Natural killer cell (primary cell): ENCODE measurements at regions not wholly inside any gene's neighbourhood (a gene's known extent, or its start where the extent isn't known, plus 50 kb on each side); places are given as distances from the start of the nearest gene placed in this dataset.
"Not testable (repeated sequence)": the region's sequence is repeated elsewhere in the genome, so short reads cannot be mapped to it uniquely, and the experiment has no call there.

Source experiments
- ATAC-seq, 3 donors: fragments of 150-1000 bp in 2 of 3; fragments of 200-7000 bp in 1 of 3; cut with Tn5 transposase; 1 replicate in 1 of 3; 2 replicates in 2 of 3; pipeline ENCODE4 v1.10.0; 2021; ENCODE audit warnings: mild to moderate bottlenecking in 2 of 3, moderate library complexity in 2 of 3
- DNase-seq, 2 donors: peaks; one replicate each; pipeline versions ENCODE4 v3.0.0 to v3.0.0-alpha.2; 2013 to 2021; ENCODE audit warnings: mixed read lengths in 1 of 2
- H3K27ac ChIP-seq: one replicate; pipeline ENCODE4 v1.5.1; 2013; ENCODE audit warnings: mild to moderate bottlenecking, low read length
- H3K27me3 ChIP-seq: one replicate; pipeline ENCODE4 v1.6.1; 2013; ENCODE audit warnings: low read length; ENCODE audit not compliant: control insufficient read depth, insufficient read depth
- H3K36me3 ChIP-seq: one replicate; pipeline ENCODE4 v1.6.1; 2013; ENCODE audit warnings: low read length; ENCODE audit not compliant: control insufficient read depth, insufficient read depth
- H3K4me1 ChIP-seq: one replicate; pipeline ENCODE4 v1.6.1; 2013; ENCODE audit warnings: low read length; ENCODE audit not compliant: control insufficient read depth, insufficient read depth
- H3K4me3 ChIP-seq: one replicate; pipeline ENCODE4 v1.5.1; 2013; ENCODE audit warnings: low read length
- H3K9me3 ChIP-seq: one replicate; pipeline ENCODE4 v1.6.1; 2013; ENCODE audit warnings: low read length; ENCODE audit not compliant: control insufficient read depth, insufficient read depth
- H3K27ac Mint-ChIP-seq, 2 donors: one replicate each; pipeline ENCODE4 v1.8.0; 2022; ENCODE audit warnings: mild to moderate bottlenecking in 2 of 2, mixed read lengths in 2 of 2, moderate library complexity in 1 of 2
- H3K27me3 Mint-ChIP-seq, 2 donors: one replicate each; pipeline ENCODE4 v1.8.0; 2022; ENCODE audit warnings: low read depth in 2 of 2, mixed read lengths in 2 of 2
- H3K36me3 Mint-ChIP-seq: one replicate; pipeline ENCODE4 v1.8.0; 2022; ENCODE audit warnings: mixed read lengths
- H3K4me1 Mint-ChIP-seq, 2 donors: one replicate each; pipeline ENCODE4 v1.8.0; 2022; ENCODE audit warnings: mixed read lengths in 2 of 2
- H3K4me3 Mint-ChIP-seq: one replicate; pipeline ENCODE4 v1.8.0; 2022; ENCODE audit warnings: mild to moderate bottlenecking, moderate library complexity, mixed read lengths
- H3K9me3 Mint-ChIP-seq, 2 donors: one replicate each; pipeline ENCODE4 v1.8.0; 2022; ENCODE audit warnings: mixed read lengths in 2 of 2
- WGBS: methylation state at CpG from one replicate; pipeline ENCODE4 v1.1.7; 2013; ENCODE audit warnings: missing lambda C conversion rate; ENCODE audit not compliant: insufficient coverage; 5-methylcytosine and 5-hydroxymethylcytosine counted together
- intact Hi-C: fragments of 100-400 bp; cut with micrococcal nuclease; formaldehyde crosslinking; loops from one replicate; pipeline ENCODE4 v1.14.2; 2022
- TF ChIP-seq, protein P1 (sequence below): fragments of 200-600 bp; IDR thresholded peaks from one replicate; pipeline ENCODE4 v1.8.0; 2022; ENCODE audit warnings: antibody characterized with exemption

DNA sequence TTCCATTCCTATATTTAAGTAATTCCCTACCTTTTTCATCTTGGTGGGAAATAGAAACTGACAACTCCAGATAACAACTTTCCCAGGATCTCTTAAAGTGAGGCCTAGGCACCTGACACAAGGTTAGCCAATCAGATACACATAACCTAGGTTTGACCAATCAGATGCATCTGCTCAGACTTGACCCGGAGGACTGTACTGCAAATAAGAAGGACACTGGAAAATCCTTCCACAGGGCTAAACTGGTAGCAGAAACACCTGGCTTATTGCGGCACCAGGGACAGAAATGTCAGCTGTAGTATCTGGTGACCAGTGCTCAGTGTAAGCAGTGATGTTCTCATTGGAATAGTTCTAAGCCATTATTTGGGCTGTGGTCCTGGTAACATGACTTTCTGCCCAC lies 204.5 kb upstream of the SLCO3A1 start:
- WGBS = 92% methylated on average over 2 of the region's 2 CpGs
- peaks cover 8 to 20% of the 10 kb centered on the region in 2 donors for H3K27me3 Mint-ChIP-seq
- TF ChIP-seq, protein P1, sequence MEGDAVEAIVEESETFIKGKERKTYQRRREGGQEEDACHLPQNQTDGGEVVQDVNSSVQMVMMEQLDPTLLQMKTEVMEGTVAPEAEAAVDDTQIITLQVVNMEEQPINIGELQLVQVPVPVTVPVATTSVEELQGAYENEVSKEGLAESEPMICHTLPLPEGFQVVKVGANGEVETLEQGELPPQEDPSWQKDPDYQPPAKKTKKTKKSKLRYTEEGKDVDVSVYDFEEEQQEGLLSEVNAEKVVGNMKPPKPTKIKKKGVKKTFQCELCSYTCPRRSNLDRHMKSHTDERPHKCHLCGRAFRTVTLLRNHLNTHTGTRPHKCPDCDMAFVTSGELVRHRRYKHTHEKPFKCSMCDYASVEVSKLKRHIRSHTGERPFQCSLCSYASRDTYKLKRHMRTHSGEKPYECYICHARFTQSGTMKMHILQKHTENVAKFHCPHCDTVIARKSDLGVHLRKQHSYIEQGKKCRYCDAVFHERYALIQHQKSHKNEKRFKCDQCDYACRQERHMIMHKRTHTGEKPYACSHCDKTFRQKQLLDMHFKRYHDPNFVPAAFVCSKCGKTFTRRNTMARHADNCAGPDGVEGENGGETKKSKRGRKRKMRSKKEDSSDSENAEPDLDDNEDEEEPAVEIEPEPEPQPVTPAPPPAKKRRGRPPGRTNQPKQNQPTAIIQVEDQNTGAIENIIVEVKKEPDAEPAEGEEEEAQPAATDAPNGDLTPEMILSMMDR = no peak

DNA sequence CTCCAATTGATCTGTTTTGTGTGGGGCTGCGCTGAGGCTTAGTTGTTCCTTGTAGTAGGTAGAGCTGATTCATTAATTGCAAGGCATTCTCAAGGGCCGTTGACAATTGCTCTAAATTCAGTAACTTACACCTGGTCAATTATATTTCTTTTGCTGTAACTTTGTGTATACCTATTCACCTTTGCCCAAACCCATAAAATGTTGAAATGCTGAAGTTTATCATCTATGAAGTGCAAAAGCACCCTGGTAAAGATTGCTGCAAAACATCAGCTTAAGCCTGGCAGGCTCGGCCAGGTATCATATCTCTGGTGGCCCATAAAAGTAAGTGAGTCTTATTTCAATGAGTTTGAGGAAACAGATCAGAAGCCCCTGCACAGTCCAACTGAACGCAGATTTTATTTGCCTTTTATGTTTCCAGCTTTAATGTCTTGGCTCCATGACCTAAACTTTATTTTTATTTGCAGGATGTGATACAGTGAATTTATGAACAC lies 203.6 kb upstream of the SLCO3A1 start:
- Mint-ChIP-seq H3K27me3 (peaks cover 8 to 20% of the 10 kb centered on the region in 2 donors), H3K4me3 (no peak overlapping the region), H3K27ac (no peak overlapping the region), H3K9me3 (no peaks in the 10 kb centered on the region), H3K36me3 (no peaks in the 10 kb centered on the region), H3K4me1 (no peaks in the 10 kb centered on the region)
- no peaks in the 10 kb centered on the region for H3K36me3 ChIP-seq
- no peak overlapping the region for H3K4me3 ChIP-seq
- DNase-seq = no peak
- peaks cover 4% of the 10 kb centered on the region for H3K27me3 ChIP-seq
- intact Hi-C loops = no loop called here
- ATAC-seq = no peak
- H3K4me1 ChIP-seq = no peaks in the 10 kb centered on the region
- 86% methylated on average over 2 of the region's 4 CpGs for WGBS
- no peaks in the 10 kb centered on the region for H3K9me3 ChIP-seq
- H3K27ac ChIP-seq = no peak overlapping the region
- TF ChIP-seq, protein P1 = no peak

More for the DNA sequence above, 204.5 kb upstream of the SLCO3A1 start:
- H3K27me3 ChIP-seq = peaks cover 4% of the 10 kb centered on the region
- no peak overlapping the region for H3K4me3 ChIP-seq
- ATAC-seq (no peak), DNase-seq (no peak)
- H3K27ac ChIP-seq = no peak overlapping the region
- no peaks in the 10 kb centered on the region for H3K4me1 ChIP-seq
- H3K4me1 Mint-ChIP-seq = no peaks in the 10 kb centered on the region
- H3K36me3 Mint-ChIP-seq = no peaks in the 10 kb centered on the region
- no peaks in the 10 kb centered on the region for H3K9me3 ChIP-seq
- H3K9me3 Mint-ChIP-seq = no peaks in the 10 kb centered on the region
- H3K27ac Mint-ChIP-seq = no peak overlapping the region
- H3K4me3 Mint-ChIP-seq = no peak overlapping the region
- no peaks in the 10 kb centered on the region for H3K36me3 ChIP-seq
- intact Hi-C loops = no loop called here

GRCh38 chr15:91651251-91651650 lies 202.3 kb upstream of the SLCO3A1 start:
- no peaks in the 10 kb centered on the region for H3K9me3 Mint-ChIP-seq
- Histone ChIP-seq H3K4me1 (peaks cover 6% of the 10 kb centered on the region), H3K27me3 (peaks cover 4% of the 10 kb centered on the region), H3K36me3 (no peaks in the 10 kb centered on the region), H3K27ac (no peak overlapping the region), H3K9me3 (no peaks in the 10 kb centered on the region), H3K4me3 (no peak overlapping the region)
- H3K4me1 Mint-ChIP-seq = peaks cover 10 to 13% of the 10 kb centered on the region in 2 donors
- intact Hi-C loops = no loop called here
- no peak overlapping the region for H3K4me3 Mint-ChIP-seq
- H3K27ac Mint-ChIP-seq = no peak overlapping the region
- no peaks in the 10 kb centered on the region for H3K36me3 Mint-ChIP-seq
- WGBS = 92% methylated on average over 2 of the region's 3 CpGs
- DNase-seq (no peak), ATAC-seq (no peak)
- TF ChIP-seq, protein P1 = no peak
- peaks cover 11 to 31% of the 10 kb centered on the region in 2 donors for H3K27me3 Mint-ChIP-seq

- 72% methylated on average over 5 of the region's 7 CpGs for WGBS
- intact Hi-C loops = no loop called here
- H3K27ac ChIP-seq = no peak overlapping the region
- TF ChIP-seq, protein P1 = no peak
- peaks cover 17 to 40% of the 10 kb centered on the region in 2 donors for H3K27me3 Mint-ChIP-seq
- peaks cover 10% of the 10 kb centered on the region for H3K27me3 ChIP-seq
- no peak overlapping the region for H3K4me3 Mint-ChIP-seq
- H3K9me3 Mint-ChIP-seq = no peaks in the 10 kb centered on the region
- H3K9me3 ChIP-seq = no peaks in the 10 kb centered on the region
- peaks cover 6% of the 10 kb centered on the region for H3K4me1 ChIP-seq
- no peaks in the 10 kb centered on the region for H3K36me3 Mint-ChIP-seq
- no peak overlapping the region for H3K4me3 ChIP-seq
- H3K27ac Mint-ChIP-seq = no peak overlapping the region
- ATAC-seq = no peak
- no peak for DNase-seq
- no peaks in the 10 kb centered on the region for H3K36me3 ChIP-seq
- H3K4me1 Mint-ChIP-seq = peaks cover 10 to 17% of the 10 kb centered on the region in 2 donors
These were observed 200.8 kb upstream of the SLCO3A1 start for GRCh38 chr15:91652610-91653207.

GRCh38 chr15:91655563-91656290 lies 197.8 kb upstream of the SLCO3A1 start:
- H3K9me3 ChIP-seq, H3K4me3 Mint-ChIP-seq, H3K27ac Mint-ChIP-seq, H3K36me3 Mint-ChIP-seq, H3K4me3 ChIP-seq, H3K9me3 Mint-ChIP-seq, H3K36me3 ChIP-seq, H3K27ac ChIP-seq: not testable (repeated sequence)
- intact Hi-C loops = loop anchor here (2.0 kb wide), 1 partner anchor 51 kb away; no protein-coding TSS in a partner anchor
- Histone ChIP-seq H3K27me3 (peaks cover 14% of the 10 kb centered on the region), H3K4me1 (peaks cover 15% of the 10 kb centered on the region)
- peak in 1 of 2 donors; percentile 44 for DNase-seq
- Mint-ChIP-seq H3K4me1 (peaks cover 18 to 25% of the 10 kb centered on the region in 2 donors), H3K27me3 (peaks cover 25 to 56% of the 10 kb centered on the region in 2 donors)
- WGBS = 39% methylated on average over 12 of the region's 12 CpGs
- ATAC-seq = peak; percentile 50 to 84 (median 67)
